GM06990 (cell line): ENCODE measurements at regions not wholly inside any gene's neighbourhood (a gene's known extent, or its start where the extent isn't known, plus 50 kb on each side); places are given as distances from the start of the nearest gene placed in this dataset.
A peak's percentile ranks its signal among the peaks of the same experiment; 100 is the strongest.

Experiments
- DNase-seq: peaks from one replicate; pipeline ENCODE4 v3.0.0-alpha.2; 2011; ENCODE audit not compliant: insufficient read length; ENCODE audit errors: extremely low read depth
- H3K27me3 ChIP-seq: replicated peaks from 2 replicates; pipeline ENCODE4 v1.6.0; 2011; ENCODE audit warnings: low read length; ENCODE audit not compliant: control insufficient read depth, insufficient read depth
- H3K36me3 ChIP-seq: 2 replicates; pipeline ENCODE4 v1.5.1; 2011; ENCODE audit warnings: low read length; ENCODE audit not compliant: control insufficient read depth, insufficient read depth
- H3K4me3 ChIP-seq: replicated peaks from 2 replicates; pipeline ENCODE4 v1.5.1; 2011; ENCODE audit warnings: low read depth, mild to moderate bottlenecking, control low read depth, low read length
- CTCF ChIP-seq: IDR thresholded peaks from 2 replicates; pipeline ENCODE4 v1.5.1; 2011; ENCODE audit warnings: low read length, control low read depth, mild to moderate bottlenecking, inconsistent platforms; ENCODE audit not compliant: insufficient read depth, poor library complexity, severe bottlenecking

GRCh38 chr16:77647726-77648125 lies 74.6 kb upstream of the NUDT7 start:
- no peak for DNase-seq
- no peaks in the 10 kb centered on the region for H3K36me3 ChIP-seq
- H3K27me3 ChIP-seq = no peaks in the 10 kb centered on the region; the same call in none of the 2 replicates
- H3K4me3 ChIP-seq = no peak overlapping the region
- TF ChIP-seq CTCF = no peak

GRCh38 chr16:77650761-77651160 lies 71.6 kb upstream of the NUDT7 start:
- Histone ChIP-seq H3K36me3 (no peaks in the 10 kb centered on the region), H3K27me3 (no peaks in the 10 kb centered on the region; the same call in none of the 2 replicates), H3K4me3 (no peak overlapping the region)
- TF ChIP-seq CTCF = no peak
- no peak for DNase-seq

- Histone ChIP-seq H3K36me3 (no peaks in the 10 kb centered on the region), H3K27me3 (no peaks in the 10 kb centered on the region; the same call in 1 of the 2 replicates), H3K4me3 (no peak overlapping the region)
- no peak for DNase-seq
- no peak for TF ChIP-seq CTCF
Observed at GRCh38 chr16:77652399-77652798, 69.9 kb upstream of the NUDT7 start.

- Histone ChIP-seq H3K36me3 (no peaks in the 10 kb centered on the region), H3K27me3 (no peaks in the 10 kb centered on the region), H3K4me3 (no peak overlapping the region)
- no peak for TF ChIP-seq CTCF
- DNase-seq = no peak
Observed at GRCh38 chr16:77657016-77657415, 65.3 kb upstream of the NUDT7 start.

GRCh38 chr16:77660311-77660710 lies 62.0 kb upstream of the NUDT7 start:
- Histone ChIP-seq H3K36me3 (no peaks in the 10 kb centered on the region), H3K27me3 (no peaks in the 10 kb centered on the region)

More at GRCh38 chr16:77660311-77660710, 62.0 kb upstream of the NUDT7 start:
- no peak for DNase-seq
- peak; percentile 30 for TF ChIP-seq CTCF
- H3K4me3 ChIP-seq = no peak overlapping the region
